Stimulated activated CD8-positive, alpha-beta memory T cell treated with anti-CD3 and anti-CD28 coated beads, Interleukin-12 subunit alpha, Interleukin-12 subunit beta, amount 100 ng/mL, for 4 hours (primary cell): ENCODE measurements at regions not wholly inside any gene's neighbourhood (a gene's known extent, or its start where the extent isn't known, plus 50 kb on each side); places are given as distances from the start of the nearest gene placed in this dataset.

Source experiments
- DNase-seq: peaks from one replicate; pipeline ENCODE4 v3.0.0-alpha.2; 2020; ENCODE audit warnings: low read depth

- no peak for DNase-seq
These were observed 86.5 kb upstream of the HDAC4 start for GRCh38 chr2:239487272-239487671.

GRCh38 chr2:239485622-239486021, 84.8 kb upstream of the HDAC4 start:
- no peak for DNase-seq

GRCh38 chr2:239484571-239485355, 83.9 kb upstream of the HDAC4 start:
- no peak for DNase-seq

GRCh38 chr2:239482778-239483712, 82.2 kb upstream of the HDAC4 start:
- DNase-seq: no peak

GRCh38 chr2:239479471-239479870, 78.7 kb upstream of the HDAC4 start:
- DNase-seq: no peak

GRCh38 chr2:239477591-239477990, 76.8 kb upstream of the HDAC4 start:
- no peak for DNase-seq

GRCh38 chr2:239476757-239477585, 76.2 kb upstream of the HDAC4 start:
- DNase-seq: no peak

- DNase-seq: no peak
These were observed 75.4 kb upstream of the HDAC4 start for GRCh38 chr2:239476029-239476756.

GRCh38 chr2:239475161-239476028, 74.6 kb upstream of the HDAC4 start:
- DNase-seq: no peak

- DNase-seq: no peak
These were observed 72.5 kb upstream of the HDAC4 start for GRCh38 chr2:239473211-239473805.

- no peak for DNase-seq
These were observed 71.5 kb upstream of the HDAC4 start for GRCh38 chr2:239472235-239472775.

GRCh38 chr2:239471011-239471792, 70.4 kb upstream of the HDAC4 start:
- DNase-seq: no peak

GRCh38 chr2:239470151-239470900, 69.5 kb upstream of the HDAC4 start:
- no peak for DNase-seq

- DNase-seq: no peak
These were observed 68.5 kb upstream of the HDAC4 start for GRCh38 chr2:239469106-239469960.

- DNase-seq: no peak
These were observed 67.8 kb upstream of the HDAC4 start for GRCh38 chr2:239468491-239469105.

- no peak for DNase-seq
These were observed 67.2 kb upstream of the HDAC4 start for GRCh38 chr2:239467956-239468490.
